Right lobe of liver (tissue), 4 donors: ENCODE measurements at regions not wholly inside any gene's neighbourhood (a gene's known extent, or its start where the extent isn't known, plus 50 kb on each side); places are given as distances from the start of the nearest gene placed in this dataset.

Source experiments
- POLR2A ChIP-seq: fragments of 450-650 bp; IDR thresholded peaks from one replicate; pipeline ENCODE4 v1.6.1; 2017; ENCODE audit warnings: antibody characterized with exemption, mild to moderate bottlenecking
- TF ChIP-seq, protein P1 (sequence below), 4 donors: fragments of 200-600 bp in 3 of 4; fragments of 450-650 bp in 1 of 4; IDR thresholded peaks; one replicate each; pipeline versions ENCODE4 v1.5.1 to v1.8.0; 2016 to 2022; ENCODE audit warnings: antibody characterized with exemption in 4 of 4, mild to moderate bottlenecking in 2 of 4
- donor health status: DM: no; HTN: no; CAD: no.
- donor health status: DM: no; HTN: no; CAD: no.
- donor health status: DM: no; HTN: yes; CAD: no.

GRCh38 chr17:20771104-20771503 lies 191.6 kb downstream of the CDRT15L2 start:
- TF ChIP-seq POLR2A = no peak
- TF ChIP-seq, protein P1, sequence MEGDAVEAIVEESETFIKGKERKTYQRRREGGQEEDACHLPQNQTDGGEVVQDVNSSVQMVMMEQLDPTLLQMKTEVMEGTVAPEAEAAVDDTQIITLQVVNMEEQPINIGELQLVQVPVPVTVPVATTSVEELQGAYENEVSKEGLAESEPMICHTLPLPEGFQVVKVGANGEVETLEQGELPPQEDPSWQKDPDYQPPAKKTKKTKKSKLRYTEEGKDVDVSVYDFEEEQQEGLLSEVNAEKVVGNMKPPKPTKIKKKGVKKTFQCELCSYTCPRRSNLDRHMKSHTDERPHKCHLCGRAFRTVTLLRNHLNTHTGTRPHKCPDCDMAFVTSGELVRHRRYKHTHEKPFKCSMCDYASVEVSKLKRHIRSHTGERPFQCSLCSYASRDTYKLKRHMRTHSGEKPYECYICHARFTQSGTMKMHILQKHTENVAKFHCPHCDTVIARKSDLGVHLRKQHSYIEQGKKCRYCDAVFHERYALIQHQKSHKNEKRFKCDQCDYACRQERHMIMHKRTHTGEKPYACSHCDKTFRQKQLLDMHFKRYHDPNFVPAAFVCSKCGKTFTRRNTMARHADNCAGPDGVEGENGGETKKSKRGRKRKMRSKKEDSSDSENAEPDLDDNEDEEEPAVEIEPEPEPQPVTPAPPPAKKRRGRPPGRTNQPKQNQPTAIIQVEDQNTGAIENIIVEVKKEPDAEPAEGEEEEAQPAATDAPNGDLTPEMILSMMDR (IDR thresholded peaks at IDR 0.05) = no peak
